ENCODE measurements at regions not wholly inside any gene's neighbourhood (a gene's known extent, or its start where the extent isn't known, plus 50 kb on each side); places are given as distances from the start of the nearest gene placed in this dataset.
"Not testable (repeated sequence)": the region's sequence is repeated elsewhere in the genome, so short reads cannot be mapped to it uniquely, and the experiment has no call there.

DNA sequence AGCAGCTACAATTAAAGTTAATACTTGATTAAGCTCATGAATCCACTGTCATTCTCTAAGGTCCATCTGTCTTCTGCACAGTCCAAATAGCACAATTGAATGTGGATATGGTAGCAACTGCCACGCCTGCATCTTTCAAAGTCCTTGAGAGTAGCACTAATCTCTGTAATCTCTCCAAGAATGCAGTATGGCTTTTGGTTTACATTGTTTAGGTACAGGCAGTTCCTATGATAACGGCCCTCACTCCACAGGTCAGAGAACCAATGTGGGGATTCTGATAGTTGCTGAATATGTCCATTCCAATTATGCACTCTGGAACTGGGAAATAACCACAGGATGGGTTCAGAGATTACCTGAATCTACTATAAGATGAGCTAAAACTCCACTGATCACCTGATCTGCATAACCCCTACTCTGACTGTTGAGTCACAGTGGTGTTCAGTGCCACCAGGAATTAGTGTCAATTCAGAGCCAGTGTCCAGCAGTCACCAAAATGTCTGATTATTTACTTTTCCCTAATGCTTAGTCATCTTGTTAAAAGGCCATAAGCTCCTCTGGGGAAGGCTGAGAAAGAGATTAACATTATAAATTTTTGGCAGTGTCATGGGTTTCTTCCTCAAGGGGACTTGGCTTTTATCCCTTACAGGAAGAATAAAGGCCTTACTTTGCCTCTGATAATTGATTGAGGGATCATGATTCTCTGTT, 175.5 kb downstream of the GOLGA8K start:
- not testable (repeated sequence) for TF ChIP-seq POLR2A (IDR thresholded peaks at IDR 0.05)
- TF ChIP-seq, protein P1, sequence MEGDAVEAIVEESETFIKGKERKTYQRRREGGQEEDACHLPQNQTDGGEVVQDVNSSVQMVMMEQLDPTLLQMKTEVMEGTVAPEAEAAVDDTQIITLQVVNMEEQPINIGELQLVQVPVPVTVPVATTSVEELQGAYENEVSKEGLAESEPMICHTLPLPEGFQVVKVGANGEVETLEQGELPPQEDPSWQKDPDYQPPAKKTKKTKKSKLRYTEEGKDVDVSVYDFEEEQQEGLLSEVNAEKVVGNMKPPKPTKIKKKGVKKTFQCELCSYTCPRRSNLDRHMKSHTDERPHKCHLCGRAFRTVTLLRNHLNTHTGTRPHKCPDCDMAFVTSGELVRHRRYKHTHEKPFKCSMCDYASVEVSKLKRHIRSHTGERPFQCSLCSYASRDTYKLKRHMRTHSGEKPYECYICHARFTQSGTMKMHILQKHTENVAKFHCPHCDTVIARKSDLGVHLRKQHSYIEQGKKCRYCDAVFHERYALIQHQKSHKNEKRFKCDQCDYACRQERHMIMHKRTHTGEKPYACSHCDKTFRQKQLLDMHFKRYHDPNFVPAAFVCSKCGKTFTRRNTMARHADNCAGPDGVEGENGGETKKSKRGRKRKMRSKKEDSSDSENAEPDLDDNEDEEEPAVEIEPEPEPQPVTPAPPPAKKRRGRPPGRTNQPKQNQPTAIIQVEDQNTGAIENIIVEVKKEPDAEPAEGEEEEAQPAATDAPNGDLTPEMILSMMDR (IDR thresholded peaks at IDR 0.05): not testable (repeated sequence)
